ENCODE measurements at regions not wholly inside any gene's neighbourhood (a gene's known extent, or its start where the extent isn't known, plus 50 kb on each side); places are given as distances from the start of the nearest gene placed in this dataset.

DNA sequence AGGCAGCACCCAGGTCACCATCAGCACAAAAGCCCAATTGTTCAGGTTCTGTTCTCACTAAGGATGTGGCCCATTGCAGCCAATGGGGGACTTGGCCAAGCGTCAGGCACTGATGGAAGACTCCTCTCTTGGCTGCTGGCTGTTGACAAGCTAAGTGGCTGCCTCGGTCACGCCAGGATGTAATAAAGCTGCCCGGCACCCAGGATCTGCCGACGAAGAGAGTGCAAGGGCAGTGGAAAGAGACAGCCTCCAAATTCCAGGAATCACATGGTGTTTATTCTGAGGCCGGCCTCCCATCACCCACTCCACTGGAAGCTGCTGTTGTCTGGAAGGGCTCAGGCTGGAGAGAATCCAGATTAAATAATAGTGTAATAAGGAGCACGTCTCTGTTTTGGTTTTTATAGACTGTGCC, 451.8 kb upstream of the TBX3 start:
- TF ChIP-seq POLR2A (IDR thresholded peaks at IDR 0.05), result no peak
- no peak for TF ChIP-seq CTCF (IDR thresholded peaks at IDR 0.05)
